NCI-H2081 treated with DMSO at 0.1 percent for 48 hours (cell line): ENCODE measurements at regions not wholly inside any gene's neighbourhood (a gene's known extent, or its start where the extent isn't known, plus 50 kb on each side); places are given as distances from the start of the nearest gene placed in this dataset.

Experiments used
- DNase-seq: peaks from one replicate; lab custom pipeline; 2025; lab: John Stamatoyannopoulos, UW

DNA sequence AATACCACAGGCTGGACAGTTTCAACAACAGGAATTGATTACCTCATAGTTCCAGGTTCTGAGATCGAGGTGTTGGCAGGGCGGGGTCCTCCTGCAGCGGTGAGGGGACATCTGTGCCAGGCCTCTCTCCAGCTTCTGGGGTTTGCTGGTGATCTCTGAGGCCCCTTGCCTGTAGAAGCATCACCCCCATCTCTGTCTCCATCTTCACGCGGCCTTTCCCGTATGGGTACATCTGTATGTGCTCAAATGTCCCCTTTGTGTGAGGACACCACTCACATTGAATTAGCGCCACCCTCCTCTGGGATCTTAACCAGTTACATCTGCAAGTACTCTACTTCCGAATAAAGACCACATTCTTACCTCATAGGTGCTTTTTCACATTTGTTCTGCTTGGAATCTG, 1029.9 kb downstream of the BRD1 start:
- DNase-seq: no peak

DNA sequence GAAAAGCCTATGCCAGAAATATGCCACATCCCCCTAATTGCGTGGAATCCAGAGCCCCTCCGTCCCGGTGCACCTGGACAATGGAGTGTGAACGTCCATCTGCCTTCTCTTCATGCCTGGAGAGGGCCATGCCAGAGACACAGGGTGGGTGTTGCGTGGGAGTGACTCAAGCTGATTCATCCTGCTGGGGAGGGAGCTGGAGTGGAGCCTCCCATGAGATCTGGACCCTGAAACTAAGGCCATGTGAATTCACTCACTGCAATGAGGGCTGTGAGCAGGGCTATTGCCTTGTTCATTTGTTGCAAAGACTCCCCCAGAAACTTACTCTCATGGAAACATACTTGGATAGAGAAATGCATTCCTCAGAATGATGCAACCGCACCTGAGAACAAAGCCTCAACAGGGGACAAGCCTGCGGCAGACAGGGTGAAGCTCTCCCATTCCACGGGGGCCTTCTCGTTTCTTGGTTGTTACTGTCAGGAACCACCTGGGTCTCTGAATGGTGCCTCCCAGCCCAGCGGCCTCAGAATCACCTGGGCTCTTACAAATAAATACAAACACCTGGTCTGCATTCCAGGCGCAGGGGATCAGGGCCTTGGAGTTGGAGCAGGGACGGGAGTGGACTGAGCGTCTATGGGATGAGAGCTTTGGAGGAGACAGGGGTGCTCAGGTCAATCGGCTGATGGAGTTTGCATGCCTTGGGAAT, 1031.2 kb downstream of the BRD1 start:
- no peak for DNase-seq

- DNase-seq: no peak
Observed at GRCh38 chr22:48795664-48796063, 1032.0 kb downstream of the BRD1 start.

DNA sequence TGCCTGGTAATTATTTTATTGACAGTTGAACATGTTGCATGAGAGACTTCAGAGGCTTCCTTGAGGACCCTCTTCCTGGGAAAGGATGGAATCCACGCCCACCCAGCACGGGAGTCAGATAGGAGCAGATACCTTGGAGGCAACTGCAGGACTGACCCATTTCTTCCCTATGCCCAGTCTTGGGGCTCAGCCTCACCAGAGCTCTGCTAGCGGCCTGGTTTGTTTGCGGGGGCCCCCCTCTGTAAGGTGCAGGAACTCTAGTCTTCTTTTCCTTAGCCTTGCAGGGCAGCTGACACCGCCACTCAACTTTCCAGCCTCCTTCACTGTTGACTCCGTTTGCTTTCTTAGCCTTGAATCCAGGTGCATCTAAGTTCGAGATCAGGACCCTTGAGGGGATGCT, 1032.8 kb downstream of the BRD1 start:
- DNase-seq: no peak

GRCh38 chr22:48793949-48794348, 1033.7 kb downstream of the BRD1 start:
- no peak for DNase-seq

GRCh38 chr22:48786679-48786996, 1041.0 kb downstream of the BRD1 start:
- no peak for DNase-seq

DNA sequence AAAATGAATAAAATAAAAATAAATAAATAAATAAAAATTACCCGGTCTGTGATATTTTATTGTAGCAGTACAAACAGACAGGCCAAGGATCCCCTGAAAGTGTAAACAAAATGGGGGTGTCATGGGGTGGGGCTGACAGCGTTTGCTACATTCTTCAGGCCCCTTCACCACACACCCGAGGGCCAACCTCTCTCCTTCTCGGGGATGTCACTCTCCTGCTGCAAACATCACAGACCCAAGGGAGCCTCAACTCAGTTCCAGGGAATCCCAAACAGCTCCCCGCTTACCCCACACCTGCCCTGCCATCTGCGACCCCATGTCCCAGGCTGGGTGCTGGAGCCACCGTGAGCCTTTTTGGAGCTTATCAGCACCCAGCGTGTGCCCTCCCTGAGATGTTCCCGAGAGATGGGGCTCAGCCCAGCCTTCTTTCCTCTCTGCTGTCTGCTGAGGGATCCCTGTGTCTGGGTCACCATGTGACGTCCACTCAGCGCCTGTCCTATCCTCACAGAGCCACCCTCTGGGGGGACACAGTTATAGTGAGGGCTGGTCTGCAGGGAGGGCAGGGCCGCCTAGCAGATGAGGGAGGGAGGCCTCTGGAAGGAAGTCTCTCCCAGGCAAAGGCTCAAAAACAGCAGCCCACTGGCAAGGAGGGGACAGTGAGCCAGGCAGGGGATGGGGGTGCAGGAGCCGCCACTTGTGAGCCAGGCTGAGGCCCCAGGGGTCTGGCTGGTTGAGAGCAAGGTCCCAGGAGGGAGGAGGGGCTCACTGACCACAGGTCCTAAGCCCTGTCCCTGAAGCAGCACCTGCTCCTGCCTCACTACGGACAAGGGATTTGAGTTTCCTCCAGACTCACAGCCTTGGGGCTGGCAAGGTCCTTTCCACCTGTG, 1041.6 kb downstream of the BRD1 start:
- no peak for DNase-seq

GRCh38 chr22:48784701-48785503, 1042.8 kb downstream of the BRD1 start:
- no peak for DNase-seq

DNA sequence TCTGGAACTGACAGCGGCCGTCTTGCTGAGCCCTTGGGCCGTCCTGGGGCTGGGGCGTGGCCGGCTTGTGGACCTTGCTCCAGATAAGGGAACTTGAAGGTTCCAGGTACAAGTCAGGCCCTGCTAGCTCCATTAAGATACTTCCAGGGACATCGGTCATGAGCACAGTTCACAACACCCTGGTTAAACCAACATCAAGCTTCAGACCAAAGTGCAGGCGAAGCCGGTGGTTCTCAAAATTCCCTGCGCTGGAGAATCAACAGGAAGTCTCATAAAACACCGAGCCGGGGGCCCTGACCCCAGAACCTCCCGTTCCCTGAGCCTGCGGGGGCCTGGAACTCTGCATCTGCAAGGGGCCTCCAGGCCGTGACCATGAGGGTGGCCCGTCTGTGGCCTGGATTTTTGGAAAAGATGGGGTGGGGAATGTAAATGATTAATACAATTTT, 1043.8 kb downstream of the BRD1 start:
- no peak for DNase-seq

- no peak for DNase-seq
Observed at GRCh38 chr22:48782811-48783511, 1044.7 kb downstream of the BRD1 start.

GRCh38 chr22:48782326-48782725, 1045.3 kb downstream of the BRD1 start:
- DNase-seq: no peak

GRCh38 chr22:48781868-48782267, 1045.8 kb downstream of the BRD1 start:
- DNase-seq: no peak

DNA sequence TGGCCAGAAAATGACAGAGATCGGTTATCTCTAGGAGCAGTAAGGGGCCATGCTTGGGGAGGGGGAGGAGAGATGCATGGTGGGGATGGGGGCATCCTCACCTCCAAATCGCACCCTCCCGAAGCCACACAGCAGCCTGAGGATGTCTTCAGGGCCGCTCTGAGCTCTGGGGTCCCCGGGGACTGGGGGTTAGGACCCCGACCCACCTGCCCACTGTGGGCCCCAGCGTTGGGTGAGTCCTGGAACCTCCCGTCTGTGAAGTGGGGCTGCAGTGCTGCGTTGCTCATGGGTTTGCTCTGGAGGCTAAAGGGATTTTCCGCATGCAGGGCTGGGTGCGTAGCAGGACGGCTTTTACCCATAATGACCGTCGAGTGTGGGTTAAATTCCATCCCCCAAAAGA, 1046.3 kb downstream of the BRD1 start:
- DNase-seq: no peak

DNA sequence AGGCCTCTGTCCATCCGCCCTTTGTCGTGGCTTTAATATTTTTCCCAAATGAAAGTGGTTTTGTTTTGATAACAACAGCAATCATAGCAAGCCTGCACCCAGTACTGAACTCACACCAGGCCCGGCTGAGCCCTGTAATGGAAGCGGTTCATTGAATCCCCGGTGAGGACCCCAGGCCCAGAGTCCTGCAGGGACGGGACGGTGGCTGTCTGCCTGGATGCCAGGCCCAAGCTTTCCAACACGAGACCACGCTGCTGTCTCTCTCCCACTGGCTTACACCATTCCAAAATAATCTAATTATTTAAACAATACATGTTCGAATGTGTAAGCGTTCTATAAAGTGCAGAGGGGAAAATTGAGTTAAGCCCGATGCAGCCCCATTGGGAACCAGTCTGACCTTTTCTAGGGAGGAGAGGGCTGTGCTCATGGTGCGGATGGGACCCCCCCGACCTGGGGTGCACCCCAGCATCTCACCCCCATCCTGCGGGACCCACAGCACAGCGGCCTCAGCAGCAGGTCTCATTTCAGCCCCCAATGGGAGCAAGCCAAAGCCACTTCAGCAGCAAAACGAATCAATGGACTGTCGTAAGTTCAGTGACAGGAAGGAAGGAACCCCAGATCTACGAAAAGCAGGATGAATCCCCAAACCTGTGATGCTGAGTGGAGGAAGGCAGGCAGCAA, 1046.9 kb downstream of the BRD1 start:
- DNase-seq: no peak

DNA sequence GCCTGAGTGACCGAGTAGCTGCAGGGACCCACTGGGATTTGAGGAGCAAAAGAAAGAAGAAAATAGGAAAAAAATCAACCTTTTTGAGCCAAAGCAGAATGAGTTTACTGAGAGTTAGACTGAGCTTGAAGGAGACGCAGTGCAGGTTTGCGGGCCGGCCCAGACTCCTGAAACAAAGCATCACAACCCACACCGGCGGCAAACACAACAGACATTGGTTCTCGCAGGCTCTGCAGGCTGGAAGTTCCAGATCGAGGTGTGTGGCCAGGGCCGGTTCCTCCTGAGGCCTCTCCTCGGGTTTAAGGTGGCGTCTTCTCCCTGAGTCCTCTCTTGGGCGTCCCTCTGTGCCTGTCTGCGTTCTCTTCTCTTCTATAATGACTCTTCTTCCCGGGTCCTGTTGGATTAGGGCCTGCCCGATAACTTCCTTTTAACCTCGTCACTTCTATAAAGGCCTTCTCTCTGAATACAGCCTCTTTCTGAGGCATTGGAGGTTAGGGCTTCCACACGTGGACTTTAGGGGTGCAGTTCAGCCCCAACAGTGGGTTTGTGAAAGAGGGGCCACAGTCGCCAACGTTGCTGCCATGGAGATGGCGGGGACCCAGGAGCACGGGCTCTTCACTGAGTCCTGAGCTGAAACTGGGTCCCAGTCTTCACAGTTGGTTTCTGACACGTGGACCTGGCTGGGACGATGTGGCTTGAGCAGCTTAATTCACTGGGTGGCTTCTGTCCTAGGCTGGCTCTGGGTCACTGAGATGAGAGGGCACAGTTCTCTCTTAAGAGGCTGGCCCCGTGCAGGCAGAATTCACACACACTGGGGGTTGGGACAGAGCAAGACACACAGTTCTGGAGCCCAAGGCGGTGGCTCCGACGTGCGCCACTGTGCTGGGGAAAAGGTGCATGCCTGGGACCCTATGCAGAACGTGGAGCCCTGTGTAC, 1047.7 kb downstream of the BRD1 start:
- no peak for DNase-seq

- DNase-seq: no peak
Observed at GRCh38 chr22:48779211-48779643, 1048.4 kb downstream of the BRD1 start.

GRCh38 chr22:48778308-48779195, 1049.1 kb downstream of the BRD1 start:
- no peak for DNase-seq

- no peak for DNase-seq
Observed at GRCh38 chr22:48772286-48772907, 1055.3 kb downstream of the BRD1 start.

DNA sequence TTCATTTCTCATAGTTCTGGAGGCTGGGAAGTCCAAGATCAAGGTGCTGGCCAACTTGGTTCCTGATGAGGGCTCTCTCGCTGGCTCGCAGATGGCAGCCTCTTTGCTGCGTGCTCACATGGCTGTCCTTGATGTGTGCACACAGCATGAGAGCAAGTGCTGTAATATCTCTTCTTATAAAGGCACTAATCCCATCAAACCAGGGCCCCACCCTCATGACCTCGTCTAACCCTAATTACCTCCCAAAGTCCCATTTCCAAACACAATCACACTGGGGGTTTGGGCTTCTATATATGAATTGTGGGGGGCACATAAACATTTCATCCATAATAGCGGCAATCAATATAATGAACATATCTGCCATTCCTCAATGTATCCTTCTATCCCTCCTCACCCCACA, 1062.1 kb downstream of the BRD1 start:
- no peak for DNase-seq
